B cell (primary cell): ENCODE measurements at regions not wholly inside any gene's neighbourhood (a gene's known extent, or its start where the extent isn't known, plus 50 kb on each side); places are given as distances from the start of the nearest gene placed in this dataset.

ENCODE experiments used
- ATAC-seq: fragments of 200-7000 bp; cut with Tn5 transposase; one replicate; pipeline ENCODE4 v1.10.0; 2021; ENCODE audit warnings: low read depth, mild to moderate bottlenecking, moderate number of reproducible peaks, moderate library complexity
- CTCF ChIA-PET: fragments of 350-600 bp; sonication (Branson Sonifier 250); formaldehyde crosslinking; loops from one replicate; lab custom pipeline; 2021; ENCODE audit warnings: antibody characterized with exemption, inconsistent platforms; lab: Charles Lee
- POLR2A ChIA-PET: fragments of 350-600 bp; sonication (Branson Sonifier 250); formaldehyde crosslinking; loops from one replicate; lab custom pipeline; 2021; ENCODE audit warnings: antibody characterized with exemption; lab: Charles Lee
- DNase-seq: peaks from one replicate; pipeline ENCODE4 v3.0.0; 2013
- H2AFZ ChIP-seq: 2 replicates; pipeline ENCODE4 v1.6.1; 2012; ENCODE audit warnings: mild to moderate bottlenecking, low read depth, low read length; ENCODE audit not compliant: insufficient read depth, poor library complexity, severe bottlenecking
- H3K27ac ChIP-seq, 2 donors: 1 replicate in 1 of 2; 2 replicates in 1 of 2; pipeline ENCODE4 v1.5.1; 2012 to 2013; ENCODE audit warnings: low read length in 2 of 2, mild to moderate bottlenecking in 2 of 2, moderate library complexity in 1 of 2
- H3K27me3 ChIP-seq, 4 experiments: fragments of 200-600 bp in 1 of 4; sonication (generic) in 1 of 4; replicated peaks in 1 of 4; 1 replicate in 2 of 4; 2 replicates in 2 of 4; pipeline versions ENCODE4 v1.6.1 to v1.7.0; 2013 to 2016; ENCODE audit warnings: low read length in 3 of 4, mild to moderate bottlenecking in 2 of 4, mixed read lengths in 1 of 4, moderate library complexity in 1 of 4; ENCODE audit not compliant: insufficient read depth in 4 of 4, control insufficient read depth in 3 of 4; ENCODE audit errors: control extremely low read depth in 1 of 4
- H3K36me3 ChIP-seq, 2 experiments: replicated peaks in 1 of 2; 1 replicate in 1 of 2; 2 replicates in 1 of 2; pipeline versions ENCODE4 v1.6.1 to v1.7.1; 2013; ENCODE audit warnings: low read length in 1 of 2; ENCODE audit not compliant: insufficient read depth in 2 of 2, control insufficient read depth in 1 of 2; ENCODE audit errors: control extremely low read depth in 1 of 2, extremely low read depth in 1 of 2
- H3K4me1 ChIP-seq, 2 donors: fragments of 200-600 bp in 1 of 2; sonication (generic) in 1 of 2; 1 replicate in 1 of 2; 2 replicates in 1 of 2; pipeline versions ENCODE4 v1.5.1 to v1.6.1; 2013 to 2017; ENCODE audit warnings: low read length in 2 of 2; ENCODE audit not compliant: control insufficient read depth in 2 of 2, insufficient read depth in 2 of 2
- H3K4me2 ChIP-seq: replicated peaks from 2 replicates; pipeline ENCODE3; 2012; ENCODE audit warnings: mild to moderate bottlenecking, low read depth, low read length; ENCODE audit not compliant: poor library complexity, severe bottlenecking
- H3K4me3 ChIP-seq, 5 experiments: fragments of 200-600 bp in 1 of 5; sonication (generic) in 1 of 5; 1 replicate in 3 of 5; 2 replicates in 2 of 5; pipeline versions ENCODE4 v1.5.1 to v1.7.0; 2011 to 2016; ENCODE audit warnings: low read length in 4 of 5, mild to moderate bottlenecking in 4 of 5, low read depth in 2 of 5, control low read depth in 1 of 5, moderate library complexity in 1 of 5; ENCODE audit not compliant: insufficient read depth in 1 of 5; ENCODE audit errors: control extremely low read depth in 1 of 5, extremely low read depth in 1 of 5
- H3K79me2 ChIP-seq: fragments of 200-600 bp; sonication (generic); one replicate; pipeline ENCODE4 v1.6.0; 2016; ENCODE audit warnings: low read length; ENCODE audit not compliant: control insufficient read depth, insufficient read depth
- H3K9ac ChIP-seq: fragments of 200-600 bp; sonication (generic); 2 replicates; pipeline ENCODE4 v1.6.1; 2017; ENCODE audit warnings: mild to moderate bottlenecking, low read length, moderate library complexity
- H3K9me3 ChIP-seq, 3 donors: one replicate each; pipeline versions ENCODE4 v1.6.1 to v1.7.1; 2013; ENCODE audit warnings: low read length in 2 of 3; ENCODE audit not compliant: control insufficient read depth in 2 of 3, insufficient read depth in 1 of 3; ENCODE audit errors: control extremely low read depth in 1 of 3
- H4K20me1 ChIP-seq: 2 replicates; pipeline ENCODE4 v1.6.0; 2012; ENCODE audit warnings: mild to moderate bottlenecking, low read length; ENCODE audit not compliant: insufficient read depth, control insufficient read depth, poor library complexity, severe bottlenecking
- H3K27ac Mint-ChIP-seq: one replicate; pipeline ENCODE4 v1.8.0; 2021; ENCODE audit warnings: mixed read lengths
- H3K27me3 Mint-ChIP-seq: one replicate; pipeline ENCODE4 v1.8.0; 2021; ENCODE audit warnings: mixed read lengths
- H3K4me1 Mint-ChIP-seq: one replicate; pipeline ENCODE4 v1.8.0; 2021; ENCODE audit warnings: mixed read lengths
- H3K4me3 Mint-ChIP-seq: one replicate; pipeline ENCODE4 v1.8.0; 2021; ENCODE audit warnings: mixed read lengths
- H3K9me3 Mint-ChIP-seq: one replicate; pipeline ENCODE4 v1.8.0; 2022; ENCODE audit warnings: mixed read lengths; ENCODE audit not compliant: insufficient read depth
- CTCF ChIP-seq: fragments of 200-600 bp; IDR thresholded peaks from one replicate; pipeline ENCODE4 v1.8.0; 2022; ENCODE audit warnings: antibody characterized with exemption, mild to moderate bottlenecking
- EZH2 ChIP-seq: IDR thresholded peaks from 2 replicates; pipeline ENCODE4 v1.6.1; 2012; ENCODE audit warnings: borderline replicate concordance, low read depth, mild to moderate bottlenecking, moderate library complexity, low read length; ENCODE audit not compliant: insufficient read depth, poor library complexity, severe bottlenecking
- WGBS: methylation state at CpG from one replicate; pipeline ENCODE4 v1.1.5; 2013; ENCODE audit warnings: missing lambda C conversion rate; ENCODE audit not compliant: insufficient coverage; 5-methylcytosine and 5-hydroxymethylcytosine counted together
- intact Hi-C: fragments of 100-400 bp; cut with micrococcal nuclease; formaldehyde crosslinking; loops from one replicate; pipeline ENCODE4 v1.10.0; 2022

DNA sequence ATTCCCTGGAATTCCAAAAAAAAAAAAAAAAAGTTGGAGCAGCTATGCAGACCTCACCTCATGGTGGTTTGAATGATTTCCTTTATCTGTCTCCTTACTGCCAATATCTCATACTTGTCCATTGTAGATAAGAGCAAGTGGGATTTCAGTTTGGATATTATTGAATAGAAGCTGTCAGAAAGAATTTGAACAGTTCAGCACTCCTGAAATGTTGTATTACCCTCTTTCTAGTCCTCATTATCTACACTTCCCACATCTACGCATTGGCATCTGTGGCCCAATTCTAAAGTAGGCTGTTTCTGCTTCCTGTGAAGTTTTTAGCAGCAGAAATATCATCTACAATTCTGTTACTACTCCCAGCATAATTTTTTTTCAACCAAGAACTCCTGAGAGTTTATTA is 68.2 kb upstream of the KHDRBS2 start:
- Histone ChIP-seq H3K4me3 (no peak overlapping the region), H3K36me3 (no peaks in the 10 kb centered on the region), H4K20me1 (no peaks in the 10 kb centered on the region), H3K9me3 (no peaks in the 10 kb centered on the region), H3K4me2 (no peak overlapping the region), H3K27ac (no peak overlapping the region), H3K79me2 (no peaks in the 10 kb centered on the region), H3K27me3 (no peaks in the 10 kb centered on the region), H2AFZ (no peak overlapping the region), H3K4me1 (peaks cover 0 to 8% of the 10 kb centered on the region in 2 donors), H3K9ac (no peak overlapping the region)
- TF ChIP-seq EZH2 (no peak), CTCF (no peak)
- WGBS, result 100% methylated on average over 1 of the region's 1 CpG
- Mint-ChIP-seq H3K4me3 (no peak overlapping the region), H3K4me1 (peaks cover 8% of the 10 kb centered on the region), H3K27me3 (no peaks in the 10 kb centered on the region), H3K9me3 (no peaks in the 10 kb centered on the region), H3K27ac (no peak overlapping the region)
- no peak for ATAC-seq
- CTCF ChIA-PET, result no interaction called here
- POLR2A ChIA-PET, result no interaction called here
- no peak for DNase-seq
- intact Hi-C loops, result no loop called here

- H3K79me2 ChIP-seq, result no peaks in the 10 kb centered on the region
- Mint-ChIP-seq H3K4me1 (peaks cover 20% of the 10 kb centered on the region), H3K4me3 (no peak overlapping the region), H3K9me3 (no peaks in the 10 kb centered on the region), H3K27me3 (no peaks in the 10 kb centered on the region), H3K27ac (no peak overlapping the region)
- ATAC-seq (no peak), DNase-seq (no peak)
- no peak for TF ChIP-seq EZH2
- no peak for TF ChIP-seq CTCF
- H3K4me1 ChIP-seq, result peaks cover 0 to 17% of the 10 kb centered on the region in 2 donors
- ChIA-PET POLR2A (no interaction called here), CTCF (no interaction called here)
- no peak overlapping the region for H3K4me3 ChIP-seq
- no peaks in the 10 kb centered on the region for H3K9me3 ChIP-seq
- intact Hi-C loops, result no loop called here
- H3K27ac ChIP-seq, result no peak overlapping the region
- no peaks in the 10 kb centered on the region for H3K27me3 ChIP-seq
- H2AFZ ChIP-seq, result peak overlapping the region; percentile 33
- no peaks in the 10 kb centered on the region for H4K20me1 ChIP-seq
- H3K4me2 ChIP-seq, result no peak overlapping the region
- 59% methylated on average over 5 of the region's 5 CpGs for WGBS
- H3K9ac ChIP-seq, result no peak overlapping the region
- H3K36me3 ChIP-seq, result no peaks in the 10 kb centered on the region
Observed at GRCh38 chr6:62345962-62346689, 60.1 kb upstream of the KHDRBS2 start.
